ENCODE measurements at regions not wholly inside any gene's neighbourhood (a gene's known extent, or its start where the extent isn't known, plus 50 kb on each side); places are given as distances from the start of the nearest gene placed in this dataset.

- peak; percentile 50 to 71 (median 56) for ATAC-seq
- no peak for TF ChIP-seq CTCF (IDR thresholded peaks at IDR 0.05)
- intact Hi-C loops (cut with DNase I), result no loop called here
Measured at GRCh38 chr3:28743831-28744230, 395.2 kb upstream of the AZI2 start.

GRCh38 chr3:28745436-28745835, 396.8 kb upstream of the AZI2 start:
- no peak for TF ChIP-seq CTCF (IDR thresholded peaks at IDR 0.05)
- Histone ChIP-seq H3K4me3 (no peak overlapping the region), H3K27ac (peak overlapping the region; percentile 80), H3K36me3 (ENCODE audit: insufficient read depth in 1 of 2, low read depth in 1 of 2) (no peaks in the 10 kb centered on the region), H3K27me3 (ENCODE audit: insufficient read depth in 3 of 3, low read length in 2 of 3) (no peaks in the 10 kb centered on the region), H3K9me3 (peaks cover 8% of the 10 kb centered on the region), H3K4me1 (peaks cover 50% of the 10 kb centered on the region)
- intact Hi-C loops (cut with DNase I), result no loop called here
- ATAC-seq, result no peak
- WGBS, 3 donors, result 52 to 67% (median 59%) methylated on average over 4 of the region's 4 CpGs
- DNase-seq, result no peak

More at GRCh38 chr3:28743831-28744230, 395.2 kb upstream of the AZI2 start:
- Histone ChIP-seq H3K4me1 (peaks cover 51% of the 10 kb centered on the region), H3K27me3 (ENCODE audit: insufficient read depth in 3 of 3, low read length in 2 of 3) (no peaks in the 10 kb centered on the region), H3K36me3 (ENCODE audit: insufficient read depth in 1 of 2, low read depth in 1 of 2) (no peaks in the 10 kb centered on the region), H3K9me3 (no peaks in the 10 kb centered on the region), H3K4me3 (no peak overlapping the region), H3K27ac (peak overlapping the region; percentile 80)
- no peak for DNase-seq
- 22 to 37% (median 27%) methylated on average over 4 of the region's 4 CpGs for WGBS, 3 donors

- no peaks in the 10 kb centered on the region for H3K27me3 ChIP-seq (ENCODE audit: insufficient read depth in 3 of 3, low read length in 2 of 3)
- ATAC-seq, result peak; percentile 79 to 86 (median 85)
- DNase-seq, result no peak
- no peak overlapping the region for H3K4me3 ChIP-seq
- no peaks in the 10 kb centered on the region for H3K36me3 ChIP-seq (ENCODE audit: insufficient read depth in 1 of 2, low read depth in 1 of 2)
- intact Hi-C loops (cut with DNase I), result no loop called here
- TF ChIP-seq CTCF (IDR thresholded peaks at IDR 0.05), result no peak
- H3K4me1 ChIP-seq, result peaks cover 46% of the 10 kb centered on the region
- 24 to 38% (median 32%) methylated on average over 6 of the region's 6 CpGs for WGBS, 3 donors
- H3K9me3 ChIP-seq, result peaks cover 10% of the 10 kb centered on the region
- peak overlapping the region; percentile 80 for H3K27ac ChIP-seq
Measured at GRCh38 chr3:28745916-28746617, 397.4 kb upstream of the AZI2 start.

- TF ChIP-seq CTCF (IDR thresholded peaks at IDR 0.05), result no peak
- Histone ChIP-seq H3K27me3 (ENCODE audit: insufficient read depth in 3 of 3, low read length in 2 of 3) (no peaks in the 10 kb centered on the region), H3K36me3 (ENCODE audit: insufficient read depth in 1 of 2, low read depth in 1 of 2) (no peaks in the 10 kb centered on the region), H3K4me1 (peaks cover 41% of the 10 kb centered on the region), H3K4me3 (no peak overlapping the region), H3K9me3 (peaks cover 10% of the 10 kb centered on the region), H3K27ac (peak overlapping the region; percentile 80)
- peak; percentile 57 to 81 (median 72) for ATAC-seq
- DNase-seq, result peak in 1 of 2 donors; percentile 53
- WGBS, 3 donors, result 23 to 34% (median 33%) methylated on average over 2 of the region's 2 CpGs
- intact Hi-C loops (cut with DNase I), result no loop called here
Measured at GRCh38 chr3:28746990-28747389, 398.4 kb upstream of the AZI2 start.

- Histone ChIP-seq H3K4me3 (no peak overlapping the region), H3K27ac (no peak overlapping the region), H3K27me3 (ENCODE audit: insufficient read depth in 3 of 3, low read length in 2 of 3) (no peaks in the 10 kb centered on the region), H3K4me1 (peaks cover 3% of the 10 kb centered on the region), H3K9me3 (peaks cover 10% of the 10 kb centered on the region), H3K36me3 (ENCODE audit: insufficient read depth in 1 of 2, low read depth in 1 of 2) (no peaks in the 10 kb centered on the region)
- DNase-seq (no peak), ATAC-seq (no peak)
- no peak for TF ChIP-seq CTCF (IDR thresholded peaks at IDR 0.05)
- WGBS, 3 donors, result 95 to 99% (median 95%) methylated on average over 2 of the region's 2 CpGs
- intact Hi-C loops (cut with DNase I), result no loop called here
Measured at GRCh38 chr3:28751864-28752263, 403.2 kb upstream of the AZI2 start.

Data from psoas muscle (tissue), 7 donors.